NCI-H146 treated with DMSO at 0.1 percent for 48 hours (cell line): ENCODE measurements at regions not wholly inside any gene's neighbourhood (a gene's known extent, or its start where the extent isn't known, plus 50 kb on each side); places are given as distances from the start of the nearest gene placed in this dataset.
A peak's percentile ranks its signal among the peaks of the same experiment; 100 is the strongest.

Experiments
- DNase-seq: peaks from one replicate; lab custom pipeline; 2025; ENCODE audit not compliant: unreplicated experiment; lab: John Stamatoyannopoulos, UW

- no peak for DNase-seq
These were observed 813.0 kb downstream of the GALC start for GRCh38 chr14:87179936-87180335.

- DNase-seq, result no peak
These were observed 814.7 kb downstream of the GALC start for GRCh38 chr14:87178277-87178676.

GRCh38 chr14:87175175-87175574 is 817.8 kb downstream of the GALC start:
- peak; percentile 13 for DNase-seq

GRCh38 chr14:87171141-87171540 is 821.8 kb downstream of the GALC start:
- no peak for DNase-seq

- no peak for DNase-seq
These were observed 822.8 kb downstream of the GALC start for GRCh38 chr14:87170179-87170578.

- no peak for DNase-seq
These were observed 823.6 kb downstream of the GALC start for GRCh38 chr14:87169362-87169761.

- peak; percentile 31 for DNase-seq
These were observed 831.5 kb downstream of the GALC start for GRCh38 chr14:87161502-87161901.

GRCh38 chr14:87160989-87161388 is 832.0 kb downstream of the GALC start:
- DNase-seq, result no peak

GRCh38 chr14:87158283-87158682 is 834.7 kb downstream of the GALC start:
- DNase-seq, result no peak

- DNase-seq, result no peak
These were observed 836.1 kb downstream of the GALC start for GRCh38 chr14:87156878-87157277.

- no peak for DNase-seq
These were observed 837.0 kb downstream of the GALC start for GRCh38 chr14:87155856-87156488.

- DNase-seq, result no peak
These were observed 839.1 kb downstream of the GALC start for GRCh38 chr14:87153901-87154300.

GRCh38 chr14:87153391-87153790 is 839.6 kb downstream of the GALC start:
- no peak for DNase-seq

GRCh38 chr14:87152693-87153092 is 840.3 kb downstream of the GALC start:
- peak; percentile 49 for DNase-seq

- DNase-seq, result no peak
These were observed 843.2 kb downstream of the GALC start for GRCh38 chr14:87149583-87150354.

GRCh38 chr14:87148655-87149054 is 844.3 kb downstream of the GALC start:
- no peak for DNase-seq

GRCh38 chr14:87142551-87143211 is 850.3 kb downstream of the GALC start:
- DNase-seq, result no peak

GRCh38 chr14:87141801-87142200 is 851.2 kb downstream of the GALC start:
- DNase-seq, result no peak

- no peak for DNase-seq
These were observed 853.7 kb downstream of the GALC start for GRCh38 chr14:87139299-87139698.

GRCh38 chr14:87133073-87133801 is 859.7 kb downstream of the GALC start:
- no peak for DNase-seq

GRCh38 chr14:87131879-87132278 is 861.1 kb downstream of the GALC start:
- peak; percentile 57 for DNase-seq
